Endothelial cell of umbilical vein (primary cell): ENCODE measurements at regions not wholly inside any gene's neighbourhood (a gene's known extent, or its start where the extent isn't known, plus 50 kb on each side); places are given as distances from the start of the nearest gene placed in this dataset.

Experiments
- BruUV-seq: library from RNA; stranded (reverse); fragments of 400-500 nt; replicated peaks from 2 replicates; lab custom pipeline; 2021; lab: Mats Ljungman, UMichigan
- CTCF ChIA-PET: fragments of 300-600, 350-600 bp; sonication (Branson Sonifier 250); formaldehyde crosslinking; loops from one replicate; lab custom pipeline; 2021; ENCODE audit warnings: antibody characterized with exemption, inconsistent platforms; lab: Charles Lee
- POLR2A ChIA-PET: fragments of 300-600, 350-600 bp; sonication (Branson Sonifier 250); formaldehyde crosslinking; loops from one replicate; lab custom pipeline; 2021; ENCODE audit warnings: antibody characterized with exemption, inconsistent platforms; lab: Charles Lee
- DNase-seq: peaks from one replicate; pipeline ENCODE4 v3.0.0-alpha.2; 2011; ENCODE audit warnings: low read depth, low spot score
- FAIRE-seq: peaks from 2 replicates; lab custom pipeline; 2011; peaks lifted over from hg19 to GRCh38; lab: Jason Lieb, UNC
- H2AFZ ChIP-seq: 2 replicates; pipeline ENCODE4 v1.6.0; 2012; ENCODE audit warnings: low read depth, low read length, control low read depth, inconsistent platforms
- H3K27ac ChIP-seq: 2 replicates; pipeline ENCODE4 v1.5.1; 2011; ENCODE audit warnings: low read depth, mild to moderate bottlenecking, control low read depth, low read length, moderate library complexity; ENCODE audit not compliant: insufficient read depth
- H3K27me3 ChIP-seq, 2 experiments: 2 replicates each; pipeline versions ENCODE4 v1.6.0 to v1.6.1; 2011; ENCODE audit warnings: low read length in 2 of 2, mixed read lengths in 1 of 2; ENCODE audit not compliant: control insufficient read depth in 2 of 2, insufficient read depth in 2 of 2
- H3K36me3 ChIP-seq, 2 experiments: 2 replicates in 1 of 2; 3 replicates in 1 of 2; pipeline ENCODE4 v1.5.1; 2011; ENCODE audit warnings: low read length in 2 of 2, mild to moderate bottlenecking in 1 of 2, moderate library complexity in 1 of 2; ENCODE audit not compliant: control insufficient read depth in 2 of 2, insufficient read depth in 2 of 2; ENCODE audit errors: extremely low read depth in 1 of 2
- H3K4me1 ChIP-seq: 3 replicates; pipeline ENCODE4 v1.5.1; 2011; ENCODE audit warnings: mild to moderate bottlenecking, low read length; ENCODE audit not compliant: control insufficient read depth, insufficient read depth; ENCODE audit errors: extremely low read depth
- H3K4me2 ChIP-seq: 2 replicates; pipeline ENCODE4 v1.6.1; 2011; ENCODE audit warnings: low read length, control low read depth, mixed read lengths; ENCODE audit not compliant: insufficient read depth
- H3K4me3 ChIP-seq, 3 experiments: fragments of 200-600 bp in 1 of 3; sonication (generic), shearing (Covaris generic) in 1 of 3; replicated peaks in 1 of 3; 2 replicates each; pipeline ENCODE4 v1.5.1; 2011 to 2016; ENCODE audit warnings: control low read depth in 3 of 3, low read length in 3 of 3, mild to moderate bottlenecking in 2 of 3, inconsistent platforms in 1 of 3, low read depth in 1 of 3, moderate library complexity in 1 of 3; ENCODE audit not compliant: insufficient read depth in 1 of 3
- H3K79me2 ChIP-seq: 2 replicates; pipeline ENCODE4 v1.6.0; 2012; ENCODE audit warnings: low read length, inconsistent platforms; ENCODE audit not compliant: control insufficient read depth, insufficient read depth
- H3K9ac ChIP-seq: replicated peaks from 2 replicates; pipeline ENCODE3; 2011; ENCODE audit warnings: low read length, control low read depth; ENCODE audit not compliant: insufficient read depth; ENCODE audit errors: extremely low read depth
- H3K9me1 ChIP-seq: replicated peaks from 3 replicates; pipeline ENCODE4 v1.6.0; 2011; ENCODE audit warnings: mild to moderate bottlenecking, low read length; ENCODE audit not compliant: control insufficient read depth, insufficient read depth; ENCODE audit errors: extremely low read depth
- H3K9me3 ChIP-seq: replicated peaks from 2 replicates; pipeline ENCODE4 v1.5.1; 2012; ENCODE audit warnings: low read length, inconsistent platforms; ENCODE audit not compliant: control insufficient read depth, insufficient read depth
- H4K20me1 ChIP-seq: replicated peaks from 2 replicates; pipeline ENCODE3; 2011; ENCODE audit warnings: mild to moderate bottlenecking, low read length; ENCODE audit not compliant: control insufficient read depth, insufficient read depth; ENCODE audit errors: extremely low read depth
- CTCF ChIP-seq, 2 donors: IDR thresholded peaks; 1 replicate in 1 of 2; 2 replicates in 1 of 2; pipeline ENCODE4 v1.5.1; 2011; ENCODE audit warnings: low read length in 2 of 2, mild to moderate bottlenecking in 2 of 2, moderate library complexity in 2 of 2, control low read depth in 1 of 2, inconsistent platforms in 1 of 2, low read depth in 1 of 2; ENCODE audit not compliant: insufficient read depth in 1 of 2; ENCODE audit errors: extremely low read depth in 1 of 2
- EZH2 ChIP-seq: IDR thresholded peaks from 2 replicates; pipeline ENCODE4 v1.6.1; 2012; ENCODE audit warnings: borderline replicate concordance, low read depth, mild to moderate bottlenecking, moderate library complexity, low read length, inconsistent platforms; ENCODE audit not compliant: severe bottlenecking
- FOS ChIP-seq: IDR thresholded peaks from 2 replicates; pipeline ENCODE4 v1.6.1; 2011; ENCODE audit warnings: mild to moderate bottlenecking, low read length, moderate library complexity, borderline replicate concordance; ENCODE audit not compliant: insufficient read depth
- GATA2 ChIP-seq: IDR thresholded peaks from 2 replicates; pipeline ENCODE4 v1.7.0; 2011; ENCODE audit warnings: low read depth, mild to moderate bottlenecking, moderate library complexity, mixed read lengths, low read length; ENCODE audit not compliant: insufficient read length, insufficient read depth
- JUN ChIP-seq: IDR thresholded peaks from 2 replicates; pipeline ENCODE4 v1.6.1; 2011; ENCODE audit warnings: borderline replicate concordance, low read depth; ENCODE audit not compliant: insufficient read length, insufficient read depth
- MAX ChIP-seq: IDR thresholded peaks from 2 replicates; pipeline ENCODE4 v1.6.1; 2011; ENCODE audit not compliant: insufficient read depth, insufficient read length
- MYC ChIP-seq: IDR thresholded peaks from one replicate; pipeline ENCODE4 v1.6.1; 2011; ENCODE audit warnings: mild to moderate bottlenecking, low read depth, low read length
- POLR2A ChIP-seq: IDR thresholded peaks from 2 replicates; pipeline ENCODE4 v1.6.1; 2012; ENCODE audit warnings: low read depth, mild to moderate bottlenecking, control low read depth, low read length
- POLR2AphosphoS5 ChIP-seq: IDR thresholded peaks from 2 replicates; pipeline ENCODE4 v1.6.1; 2012; ENCODE audit warnings: low read depth, mild to moderate bottlenecking, control low read depth, low read length, moderate library complexity; ENCODE audit not compliant: insufficient read depth
- dilution Hi-C: fragments of 300-500 bp; cut with MboI; formaldehyde crosslinking; loops from one replicate; pipeline ENCODE4 v1.15.0; 2019; ENCODE audit warnings: low sequenced_read_pairs; ENCODE audit not compliant: extremely low pct_ligation_motif_present
- intact Hi-C: fragments of 100-400 bp; cut with micrococcal nuclease; formaldehyde crosslinking; loops from one replicate; pipeline ENCODE4 v1.10.0; 2022

- BruUV-seq = no TSS peak
- Histone ChIP-seq H4K20me1 (no peaks in the 10 kb centered on the region), H3K27ac (no peak overlapping the region), H3K27me3 (no peaks in the 10 kb centered on the region), H3K9ac (no peak overlapping the region), H3K79me2 (no peaks in the 10 kb centered on the region), H3K9me1 (no peaks in the 10 kb centered on the region), H3K36me3 (no peaks in the 10 kb centered on the region), H3K4me1 (no peaks in the 10 kb centered on the region), H2AFZ (no peak overlapping the region), H3K4me2 (no peak overlapping the region), H3K4me3 (no peak overlapping the region), H3K9me3 (no peaks in the 10 kb centered on the region)
- no peak for TF ChIP-seq EZH2
- TF ChIP-seq MYC = no peak
- TF ChIP-seq POLR2AphosphoS5 = no peak
- TF ChIP-seq CTCF (IDR thresholded peaks at IDR 0.05; ENCODE audit: extremely low read depth in 1 of 2, insufficient read depth in 1 of 2, low read depth in 1 of 2, low read length in 2 of 2) = no peak
- TF ChIP-seq POLR2A = no peak
- TF ChIP-seq JUN = no peak
- no peak for TF ChIP-seq MAX
- no peak for TF ChIP-seq FOS
- no peak for TF ChIP-seq GATA2
- POLR2A ChIA-PET = no interaction called here
- CTCF ChIA-PET = no interaction called here
- FAIRE-seq (no peak), DNase-seq (no peak)
- intact Hi-C loops = no loop called here
- dilution Hi-C loops = no loop called here
Observed at GRCh38 chr1:187096689-187097088, 267.9 kb downstream of the PLA2G4A start.
